VCaP (cell line): ENCODE measurements at regions not wholly inside any gene's neighbourhood (a gene's known extent, or its start where the extent isn't known, plus 50 kb on each side); places are given as distances from the start of the nearest gene placed in this dataset.

Source experiments
- H3K27ac ChIP-seq: fragments of 450-650 bp; 2 replicates; pipeline ENCODE4 v1.5.1; 2017
- TF ChIP-seq, protein P1 (sequence below): fragments of 450-650 bp; conservative IDR thresholded peaks from 2 replicates; pipeline ENCODE4 v1.5.1; 2017; ENCODE audit warnings: mild to moderate bottlenecking, moderate library complexity

DNA sequence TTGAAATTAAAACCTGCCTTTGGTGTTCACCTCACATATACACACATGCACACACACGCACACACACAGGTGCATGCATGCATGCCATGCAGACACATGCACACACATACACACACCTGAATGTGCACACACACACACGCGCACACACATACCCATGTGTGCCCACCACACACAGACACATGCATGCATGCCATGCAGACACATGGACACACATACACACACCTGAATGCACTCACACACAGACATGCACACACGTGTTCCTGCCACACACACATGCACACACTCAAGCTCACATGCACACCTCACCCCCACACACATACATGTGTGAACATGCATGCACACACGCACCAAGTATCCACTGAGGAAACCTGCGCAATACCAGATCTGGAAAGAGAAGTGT lies 136.4 kb downstream of the KLF6 start:
- no peak overlapping the region; the same call in 1 of the 2 replicates for H3K27ac ChIP-seq
- TF ChIP-seq, protein P1, sequence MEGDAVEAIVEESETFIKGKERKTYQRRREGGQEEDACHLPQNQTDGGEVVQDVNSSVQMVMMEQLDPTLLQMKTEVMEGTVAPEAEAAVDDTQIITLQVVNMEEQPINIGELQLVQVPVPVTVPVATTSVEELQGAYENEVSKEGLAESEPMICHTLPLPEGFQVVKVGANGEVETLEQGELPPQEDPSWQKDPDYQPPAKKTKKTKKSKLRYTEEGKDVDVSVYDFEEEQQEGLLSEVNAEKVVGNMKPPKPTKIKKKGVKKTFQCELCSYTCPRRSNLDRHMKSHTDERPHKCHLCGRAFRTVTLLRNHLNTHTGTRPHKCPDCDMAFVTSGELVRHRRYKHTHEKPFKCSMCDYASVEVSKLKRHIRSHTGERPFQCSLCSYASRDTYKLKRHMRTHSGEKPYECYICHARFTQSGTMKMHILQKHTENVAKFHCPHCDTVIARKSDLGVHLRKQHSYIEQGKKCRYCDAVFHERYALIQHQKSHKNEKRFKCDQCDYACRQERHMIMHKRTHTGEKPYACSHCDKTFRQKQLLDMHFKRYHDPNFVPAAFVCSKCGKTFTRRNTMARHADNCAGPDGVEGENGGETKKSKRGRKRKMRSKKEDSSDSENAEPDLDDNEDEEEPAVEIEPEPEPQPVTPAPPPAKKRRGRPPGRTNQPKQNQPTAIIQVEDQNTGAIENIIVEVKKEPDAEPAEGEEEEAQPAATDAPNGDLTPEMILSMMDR: no peak

DNA sequence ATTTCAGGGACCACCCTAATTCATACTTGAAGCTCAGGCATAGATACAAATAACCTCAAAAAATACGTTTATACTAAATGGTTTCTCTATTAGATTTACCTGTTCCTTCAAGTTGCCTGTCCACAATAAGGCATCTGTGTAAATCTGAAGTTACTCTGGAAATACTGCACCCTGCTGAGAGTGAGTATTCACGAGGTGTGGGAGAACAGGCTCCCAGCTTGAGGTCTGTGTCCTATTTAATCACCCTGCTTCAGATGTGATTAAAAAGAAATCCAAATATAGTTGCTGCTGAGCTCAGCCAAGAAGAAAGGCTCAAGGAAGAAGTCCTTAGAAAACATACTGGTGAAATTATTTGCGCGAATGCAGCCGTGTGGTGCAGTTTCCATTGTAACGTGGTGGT lies 136.8 kb downstream of the KLF6 start:
- TF ChIP-seq, protein P1: no peak
- H3K27ac ChIP-seq: no peak overlapping the region; the same call in 1 of the 2 replicates

DNA sequence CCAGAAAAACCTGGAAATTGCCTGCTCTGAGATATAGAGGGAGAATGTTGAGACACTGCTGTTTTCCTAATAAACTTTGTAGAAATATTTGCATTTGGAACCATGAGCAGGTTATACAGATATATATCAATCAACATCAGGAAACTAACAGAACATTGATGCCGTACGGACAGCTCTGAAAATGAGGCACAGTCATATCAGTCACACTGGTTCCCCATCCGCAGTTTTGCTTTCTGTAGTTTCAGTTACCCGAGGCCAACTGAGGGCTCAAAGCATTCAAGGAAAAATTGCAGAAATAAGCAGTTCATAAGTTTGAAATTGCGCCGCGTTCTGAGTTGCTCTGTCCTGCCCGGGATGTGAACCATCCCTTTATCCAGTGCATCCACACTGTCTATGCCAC lies 137.9 kb downstream of the KLF6 start:
- H3K27ac ChIP-seq: no peak overlapping the region
- TF ChIP-seq, protein P1: no peak

DNA sequence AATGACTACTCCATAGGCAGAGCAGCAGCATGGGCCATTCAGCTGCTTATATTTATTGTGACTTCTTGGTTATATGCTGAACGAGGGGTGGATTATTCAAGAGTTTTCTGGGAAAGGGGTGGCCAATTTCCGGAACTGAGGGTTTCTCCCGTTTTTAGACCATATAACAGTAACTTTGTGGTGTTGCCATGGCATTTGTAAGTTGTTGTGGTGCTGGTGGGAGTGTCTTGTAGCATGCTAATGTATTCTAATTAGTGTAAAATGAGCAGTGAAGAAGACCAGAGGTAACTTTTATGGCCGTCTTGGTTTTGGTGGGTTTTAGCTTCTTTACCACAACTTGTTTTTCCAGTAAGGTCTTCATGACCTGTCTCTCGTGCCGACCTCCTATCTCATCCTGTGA lies 139.6 kb downstream of the KLF6 start:
- TF ChIP-seq, protein P1: no peak
- no peak overlapping the region for H3K27ac ChIP-seq

DNA sequence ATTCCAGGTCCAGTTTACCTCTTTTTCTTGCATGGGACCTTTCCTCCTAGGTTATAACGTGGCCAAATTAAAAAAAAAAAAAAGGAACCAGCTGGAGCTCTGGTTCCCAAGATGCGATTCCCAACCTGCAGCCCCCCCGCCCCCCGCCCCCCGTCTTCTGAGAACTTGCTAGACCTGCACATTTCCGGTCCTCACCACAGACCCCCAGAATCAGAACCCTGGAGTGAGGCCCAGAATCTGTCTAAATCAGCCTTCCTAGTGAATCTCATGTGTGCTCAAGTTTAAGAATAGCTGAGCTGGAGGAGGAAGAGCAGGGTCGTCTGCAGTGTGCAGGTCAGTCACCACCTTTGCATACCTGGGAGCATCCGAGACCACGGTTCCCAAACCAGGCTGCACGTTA lies 144.2 kb downstream of the KLF6 start:
- H3K27ac ChIP-seq: no peak overlapping the region
- TF ChIP-seq, protein P1: no peak

DNA sequence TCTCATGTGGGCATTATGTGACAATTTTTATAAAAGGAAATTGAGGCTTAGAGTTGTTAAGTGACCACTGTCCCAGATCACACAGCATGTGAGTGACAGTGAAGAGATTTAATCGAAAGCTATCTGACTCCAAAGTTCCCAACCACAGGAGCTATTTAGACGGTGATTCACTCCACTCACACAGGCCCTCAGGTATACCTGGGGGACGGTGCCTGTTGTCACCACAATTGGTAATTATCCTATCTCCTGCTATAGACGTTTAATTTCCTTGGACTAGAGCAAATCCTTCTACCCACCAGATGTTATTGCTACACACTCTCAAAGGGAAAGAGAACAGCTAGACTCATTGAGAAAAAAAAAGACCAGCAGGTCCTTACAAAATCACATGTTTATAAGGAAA lies 145.5 kb downstream of the KLF6 start:
- H3K27ac ChIP-seq: no peak overlapping the region
- TF ChIP-seq, protein P1: no peak

DNA sequence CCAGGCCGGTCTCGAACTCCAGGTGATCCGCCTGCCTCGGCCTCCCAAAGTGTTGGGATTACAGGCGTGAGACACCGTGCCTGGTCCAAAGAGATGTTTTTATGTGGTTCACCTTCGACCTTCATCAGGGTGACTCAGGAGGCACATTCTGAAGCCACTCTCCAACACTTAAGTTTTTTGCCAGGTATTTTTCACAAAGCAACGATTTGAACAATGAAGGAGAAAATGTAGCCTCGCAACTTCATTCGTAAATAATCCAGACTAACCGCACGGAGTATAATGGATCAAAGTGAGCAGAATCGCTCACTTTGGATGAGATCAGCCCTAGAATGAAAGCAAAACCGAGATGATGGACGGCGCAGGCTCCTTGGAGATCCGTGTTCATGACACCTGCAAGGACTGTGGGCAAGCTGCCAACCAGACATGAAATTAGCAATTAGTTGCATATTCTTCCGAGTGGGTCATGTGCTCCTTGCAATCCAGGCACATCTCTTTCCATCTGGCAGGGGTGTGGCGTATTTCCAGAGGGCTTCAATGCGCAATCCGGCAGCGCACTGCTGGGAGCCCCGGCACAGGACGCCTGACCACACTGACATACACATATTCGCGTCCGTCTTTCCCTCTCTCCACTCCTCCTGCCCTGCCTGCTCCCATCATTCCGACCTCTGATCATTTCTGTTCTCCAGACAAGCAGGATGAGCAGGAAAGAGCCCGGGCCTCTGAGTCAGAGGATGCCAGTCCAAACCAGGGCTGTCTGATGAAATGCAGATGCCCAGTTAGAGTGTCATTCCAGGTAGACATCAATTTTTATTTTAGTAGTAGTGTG lies 148.4 kb downstream of the KLF6 start:
- TF ChIP-seq, protein P1: no peak
- no peak overlapping the region for H3K27ac ChIP-seq
